ENCODE measurements at regions not wholly inside any gene's neighbourhood (a gene's known extent, or its start where the extent isn't known, plus 50 kb on each side); places are given as distances from the start of the nearest gene placed in this dataset.
"Not testable (repeated sequence)": the region's sequence is repeated elsewhere in the genome, so short reads cannot be mapped to it uniquely, and the experiment has no call there.

GRCh38 chr6:22129751-22130150 lies 167.1 kb downstream of the PRL start:
- no peak for DNase-seq

- DNase-seq: no peak
Measured at GRCh38 chr6:22132656-22133055, 164.2 kb downstream of the PRL start.

GRCh38 chr6:22133357-22133756 lies 163.5 kb downstream of the PRL start:
- no peak for DNase-seq

DNA sequence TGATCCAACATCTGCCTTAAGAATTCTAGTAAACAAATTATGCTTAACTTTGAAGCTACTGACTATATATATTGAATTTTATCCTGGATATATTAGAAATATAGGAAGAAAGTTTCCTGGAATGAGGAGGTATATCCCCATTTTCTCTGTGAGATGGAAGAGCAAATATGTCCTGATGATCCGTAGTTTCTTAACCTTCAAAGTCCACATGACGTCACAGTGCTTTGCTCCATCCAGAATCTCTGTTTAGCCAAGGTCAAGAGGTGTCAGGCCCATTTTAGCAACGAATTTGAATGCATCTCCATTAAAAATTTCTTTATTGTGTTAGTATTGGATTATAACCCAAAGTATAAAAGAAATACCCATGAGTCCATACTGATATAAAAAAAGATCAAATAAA lies 162.5 kb downstream of the PRL start:
- DNase-seq: no peak

GRCh38 chr6:22135395-22135794 lies 161.4 kb downstream of the PRL start:
- no peak for DNase-seq

- not testable (repeated sequence) for DNase-seq
Measured at GRCh38 chr6:22140736-22141135, 156.1 kb downstream of the PRL start.

DNA sequence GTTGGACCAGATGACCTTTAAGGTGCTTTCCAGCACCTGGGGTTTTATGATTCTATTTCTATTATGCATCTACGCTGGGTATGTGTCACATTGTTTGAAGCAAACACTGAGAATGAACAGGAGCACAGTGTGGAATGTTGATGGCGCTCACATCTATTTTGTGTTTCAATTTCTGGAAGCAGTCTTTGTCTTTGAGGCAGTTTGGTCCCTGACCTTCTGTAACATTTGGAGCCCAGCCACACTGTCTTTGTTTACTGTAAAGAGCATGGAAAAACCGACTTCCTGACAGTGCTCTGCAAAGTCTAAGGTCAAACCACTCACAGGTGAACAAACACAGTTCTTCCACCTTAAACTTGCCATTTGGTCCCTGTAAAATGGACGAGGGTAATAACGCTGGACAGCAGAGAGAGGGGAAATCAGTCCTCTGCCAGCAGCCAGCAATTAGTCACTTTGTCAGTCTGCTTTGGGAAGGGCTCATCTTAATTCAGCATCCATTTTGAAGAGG lies 155.5 kb downstream of the PRL start:
- peak; percentile 64 for DNase-seq

- no peak for DNase-seq
Measured at GRCh38 chr6:22142856-22143255, 154.0 kb downstream of the PRL start.

DNA sequence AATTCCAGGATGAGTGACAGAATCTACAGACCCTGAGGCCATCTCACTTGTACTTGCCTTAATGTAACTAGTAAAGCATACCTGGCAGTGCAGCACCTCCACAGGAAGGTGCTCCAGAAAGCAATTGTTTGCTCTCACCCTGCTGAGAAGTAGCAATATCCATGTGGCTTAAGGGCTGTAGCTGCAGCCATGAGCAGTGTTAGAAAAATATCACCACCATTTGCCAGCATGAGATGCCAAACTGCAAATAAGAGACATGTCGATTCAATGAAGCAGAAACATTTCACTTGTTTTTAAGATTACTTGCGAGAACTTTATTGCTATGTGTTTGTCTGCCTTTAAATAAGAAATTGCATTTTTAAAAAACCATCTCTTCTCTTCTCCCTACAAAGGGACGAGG lies 151.5 kb downstream of the PRL start:
- no peak for DNase-seq

DNA sequence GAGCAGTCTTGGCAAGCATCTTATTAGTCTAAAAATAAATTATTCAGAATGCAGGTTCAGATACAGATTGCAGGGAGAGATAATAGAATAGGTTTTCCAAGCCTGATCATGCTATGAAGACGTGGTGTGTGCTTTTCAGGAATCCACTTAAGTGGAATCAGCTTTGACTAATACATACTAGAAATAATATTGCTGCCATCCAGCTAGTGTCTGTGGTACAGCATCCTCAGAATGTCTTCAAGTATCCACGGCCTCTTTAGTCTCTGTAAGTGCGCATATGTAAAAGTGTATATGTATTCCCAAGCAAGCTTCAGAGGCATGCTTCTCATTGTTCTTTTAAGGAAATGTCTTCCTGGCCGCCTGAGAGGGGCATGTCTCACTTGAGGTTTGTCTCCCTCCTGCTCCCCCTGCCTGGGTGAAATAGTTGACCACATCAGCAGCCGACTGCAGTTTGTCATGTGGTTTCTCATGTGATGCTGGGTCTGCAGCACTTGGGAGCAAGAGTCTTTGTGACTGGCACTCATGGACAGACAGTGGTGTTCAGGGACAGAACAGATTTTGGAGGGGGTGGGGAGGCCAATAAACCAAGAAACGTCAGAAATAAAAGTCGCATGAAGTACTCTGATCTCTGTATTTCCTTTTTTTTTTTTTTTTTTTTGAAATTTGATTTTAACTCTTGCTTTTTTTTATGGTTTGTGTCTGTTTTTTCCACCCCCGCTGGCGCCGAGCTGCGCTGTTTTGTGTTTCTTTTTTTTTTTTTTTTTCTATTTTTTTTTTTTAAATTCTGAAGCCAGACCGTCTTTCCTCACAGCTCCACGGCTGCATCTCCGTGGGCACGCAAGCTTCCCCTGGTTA lies 150.8 kb downstream of the PRL start:
- no peak for DNase-seq

DNA sequence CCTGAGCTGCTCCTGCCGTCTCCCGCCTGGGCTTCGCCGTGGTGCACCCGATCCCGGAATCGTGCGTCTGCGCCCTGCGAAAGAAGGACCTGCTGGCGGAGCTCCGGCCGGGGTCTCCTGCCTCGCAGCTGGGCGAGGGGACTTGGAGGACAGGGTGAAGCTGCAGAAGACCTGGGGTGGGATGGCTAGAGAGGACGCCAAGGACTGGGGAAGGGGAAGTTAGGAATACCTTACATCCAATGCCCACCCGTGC lies 150.2 kb downstream of the PRL start:
- no peak for DNase-seq

DNA sequence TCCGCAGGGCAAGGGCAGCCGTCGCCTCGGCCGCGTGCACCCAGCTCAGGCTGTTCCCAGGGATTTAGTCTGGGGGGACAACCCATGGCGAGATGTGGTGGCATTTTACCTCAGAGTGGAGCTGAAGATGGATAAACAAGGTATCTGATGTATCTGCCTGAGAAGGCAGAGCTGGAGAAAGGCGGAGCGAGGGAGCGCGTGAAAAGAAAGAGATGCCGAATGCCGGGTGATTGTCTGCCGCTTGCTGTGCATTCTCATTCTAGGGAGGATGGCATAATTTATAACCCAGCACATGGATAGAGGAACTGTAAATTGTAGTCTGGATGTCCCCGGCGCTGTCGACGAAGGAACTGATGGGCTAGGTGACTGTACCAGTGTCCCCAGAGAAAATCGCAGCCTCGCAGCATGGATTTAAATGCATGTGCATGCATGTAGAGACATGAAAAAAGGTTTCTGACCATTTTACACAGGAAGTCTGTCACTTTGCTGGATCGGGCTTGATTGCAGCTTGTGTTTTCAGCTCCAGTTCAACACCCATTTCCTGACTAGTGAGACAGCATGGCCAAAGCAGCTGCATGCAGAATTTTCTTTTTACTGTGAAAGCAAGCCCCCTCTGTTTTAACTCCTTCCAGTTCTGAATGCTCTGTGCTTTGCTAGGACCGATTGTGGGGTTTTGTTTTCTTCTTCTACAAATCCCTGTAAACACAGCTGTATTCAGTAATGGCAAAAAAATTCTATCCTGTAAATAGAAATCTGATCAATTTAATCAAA lies 149.7 kb downstream of the PRL start:
- DNase-seq: no peak

DNA sequence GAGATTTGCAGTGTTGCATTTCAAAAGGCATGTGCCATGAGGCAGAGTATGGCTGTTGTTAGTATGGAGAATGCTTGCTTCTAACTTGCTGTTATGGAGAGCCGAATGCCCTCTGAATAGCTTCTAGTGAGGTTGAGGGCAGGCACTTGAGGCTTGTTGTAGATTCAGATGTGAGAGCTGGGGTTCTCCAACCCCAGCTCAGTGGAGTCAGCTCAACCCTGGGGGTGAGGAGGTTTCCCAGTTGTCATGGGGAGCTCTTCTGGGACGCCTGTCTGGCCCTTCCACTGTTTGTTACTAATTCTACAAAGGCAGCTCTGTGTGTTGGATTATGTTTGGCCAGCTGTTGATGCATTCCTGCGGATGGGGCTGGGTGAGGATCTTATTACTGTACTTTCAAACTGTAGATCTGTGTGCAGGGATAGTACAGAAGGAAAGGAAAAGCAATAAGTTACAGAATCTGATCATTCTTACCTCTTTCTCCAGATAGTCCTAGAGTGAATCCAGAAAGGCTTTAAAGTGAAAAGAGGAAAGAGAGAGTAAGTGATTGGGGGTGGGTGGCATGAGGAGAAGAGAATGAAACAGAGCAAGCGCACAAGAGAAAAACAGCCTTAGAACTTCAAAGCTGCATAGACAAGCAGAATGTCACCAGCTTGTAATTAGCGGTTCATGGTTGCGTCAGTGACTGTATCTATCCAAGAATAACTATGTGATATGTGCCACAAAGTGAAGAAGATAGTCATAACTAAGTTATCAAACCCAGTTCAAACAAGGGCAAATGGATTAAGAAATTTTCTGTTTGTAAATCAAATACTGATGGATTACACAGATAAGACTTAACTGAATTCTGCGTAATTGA lies 148.7 kb downstream of the PRL start:
- DNase-seq: peak; percentile 54

- DNase-seq: peak; percentile 76
Measured at GRCh38 chr6:22149096-22149495, 147.7 kb downstream of the PRL start.

DNA sequence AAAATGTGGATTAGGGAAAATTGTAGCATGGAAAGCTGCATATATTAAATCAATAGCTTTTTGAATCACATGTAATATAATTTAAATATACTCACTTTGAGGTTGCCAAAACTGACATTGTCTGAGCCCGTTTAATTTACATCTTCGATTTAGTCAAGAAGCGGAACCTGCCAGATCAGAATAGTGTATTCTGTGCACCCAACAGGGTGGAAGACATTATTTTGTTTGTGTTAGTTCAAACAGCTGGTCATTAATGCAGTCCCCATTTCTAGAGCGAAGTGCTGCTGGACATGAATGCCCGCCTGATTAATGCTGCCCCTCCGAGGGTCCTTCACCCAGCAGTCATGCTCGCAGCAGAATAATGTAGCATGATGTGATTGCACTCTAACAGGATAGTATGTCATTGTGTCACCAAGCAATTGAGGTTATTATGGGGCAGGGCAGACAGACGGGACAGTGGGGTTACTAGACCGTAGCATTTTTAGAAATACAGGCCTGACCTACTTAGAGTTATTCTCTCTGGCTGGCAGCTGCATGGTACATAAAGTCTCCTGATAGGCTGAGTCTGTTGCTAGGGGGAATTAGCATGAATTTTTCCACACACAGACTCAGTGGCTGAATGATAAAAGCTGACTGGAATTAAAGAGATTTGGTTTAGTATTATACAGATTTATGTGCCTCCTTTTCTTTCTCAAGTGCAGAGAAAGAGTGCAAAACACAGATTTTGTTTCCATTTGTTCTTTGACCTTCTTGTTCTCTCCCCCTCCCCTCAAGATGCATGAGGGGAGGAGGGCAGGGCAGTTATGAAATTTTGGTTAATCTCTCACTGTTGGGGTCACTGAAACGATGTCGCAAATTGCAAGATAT lies 147.1 kb downstream of the PRL start:
- peak; percentile 85 for DNase-seq

DNA sequence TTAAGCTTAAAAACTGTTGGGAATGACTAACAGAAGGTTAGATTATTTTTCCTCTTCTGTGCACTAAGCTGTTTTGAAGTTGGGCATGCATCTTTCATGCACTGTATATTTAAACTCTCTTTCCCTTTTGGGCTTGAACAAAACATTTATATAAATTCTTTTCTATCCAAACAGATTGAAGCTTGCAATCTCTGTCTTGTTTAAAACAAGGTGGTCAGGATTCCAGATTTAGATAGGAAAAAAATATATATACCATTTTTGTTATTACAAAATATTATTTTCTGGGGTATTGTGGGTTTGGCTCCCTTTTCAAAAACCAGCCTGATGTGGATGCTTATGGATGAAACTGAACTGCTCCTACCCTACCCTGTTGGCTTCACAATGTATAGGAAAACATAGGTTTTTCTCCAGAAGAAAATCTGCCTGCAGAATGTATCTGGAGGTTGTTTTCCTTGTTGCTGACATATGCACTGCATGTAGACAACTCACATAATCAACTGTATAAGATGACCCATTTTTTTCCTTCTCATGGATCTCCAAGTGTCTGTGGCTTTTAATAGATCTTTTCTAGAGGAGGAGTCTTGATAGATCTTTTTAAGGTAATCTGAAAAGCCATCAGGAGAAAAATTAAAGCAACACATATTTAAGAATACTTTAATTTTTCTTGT lies 146.3 kb downstream of the PRL start:
- DNase-seq: no peak

- DNase-seq: no peak
Measured at GRCh38 chr6:22151892-22152291, 144.9 kb downstream of the PRL start.

GRCh38 chr6:22152841-22153240 lies 144.0 kb downstream of the PRL start:
- peak; percentile 40 for DNase-seq

DNA sequence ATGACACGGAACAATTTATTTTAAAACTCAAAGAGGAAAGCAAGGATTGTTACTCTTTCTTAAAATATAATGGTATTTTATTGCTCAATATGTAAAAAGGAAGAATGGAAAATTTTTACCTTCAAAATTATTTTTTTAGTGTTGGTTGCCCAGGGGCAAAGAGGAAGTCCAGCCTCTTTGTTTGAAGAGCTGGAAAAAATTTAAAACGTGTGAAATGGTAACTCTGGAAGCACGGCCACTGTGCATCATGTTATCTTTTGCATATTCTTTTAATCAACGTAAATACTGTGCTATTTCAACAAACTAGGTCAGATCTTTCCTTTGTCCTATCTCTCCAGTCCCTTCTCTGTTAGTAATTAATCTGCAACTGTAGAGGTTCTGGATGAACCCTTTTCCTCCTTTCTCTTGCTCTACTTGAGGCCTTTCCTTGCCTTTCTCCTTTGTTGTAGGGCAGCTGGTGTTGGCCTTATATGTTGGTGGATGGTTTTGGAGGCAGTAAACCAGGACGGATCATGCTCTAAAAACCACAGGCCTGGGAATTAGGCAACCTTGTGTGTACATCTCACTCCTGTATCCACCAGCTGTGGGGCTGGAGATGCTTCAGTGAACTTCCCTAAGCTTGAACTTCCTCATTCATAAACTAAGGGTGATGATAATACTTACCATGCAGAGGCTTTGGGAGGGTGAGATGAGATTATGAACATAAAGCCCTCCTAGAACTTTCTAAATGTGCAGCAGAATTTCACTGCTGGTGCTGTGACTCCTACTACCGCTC lies 143.3 kb downstream of the PRL start:
- DNase-seq: no peak

DNA sequence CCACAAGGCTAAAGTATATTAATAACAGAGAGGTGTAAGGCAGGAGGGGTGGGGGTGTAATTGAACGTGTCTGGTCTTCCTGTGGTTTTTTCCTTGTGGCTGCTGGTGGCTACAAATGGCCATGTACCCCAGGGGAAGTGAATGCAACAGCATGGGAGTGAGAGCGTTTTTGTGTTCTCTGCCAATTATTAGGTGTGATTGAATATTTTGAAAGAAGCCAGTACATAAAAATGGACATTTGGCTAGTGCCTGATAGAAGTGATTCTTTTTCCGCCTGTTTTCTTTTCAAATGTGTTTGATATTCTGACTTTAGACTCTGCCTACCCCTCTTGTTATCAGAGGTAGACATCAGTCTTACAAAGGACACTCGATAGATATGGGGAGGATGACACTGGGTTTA lies 141.3 kb downstream of the PRL start:
- DNase-seq: no peak

DNA sequence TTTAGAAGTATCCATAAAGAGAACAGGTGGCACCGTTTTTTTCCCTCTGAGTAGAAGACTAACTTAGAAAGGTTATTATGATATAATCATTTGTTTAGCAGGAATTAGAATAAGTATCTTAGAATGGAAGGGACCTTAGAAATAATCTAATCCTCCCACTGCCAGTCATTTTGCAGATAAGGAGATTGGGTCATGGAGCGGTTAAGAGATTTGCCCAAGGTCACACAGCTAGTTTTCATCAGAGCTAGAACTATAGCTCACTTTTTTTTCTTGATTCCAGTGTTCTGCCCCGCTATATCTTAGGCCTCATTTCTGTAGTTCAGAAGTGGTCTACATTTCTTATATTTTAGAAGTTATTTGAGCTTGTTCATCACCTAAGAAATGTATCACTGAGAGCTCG lies 139.6 kb downstream of the PRL start:
- no peak for DNase-seq
